ENCODE measurements at regions not wholly inside any gene's neighbourhood (a gene's known extent, or its start where the extent isn't known, plus 50 kb on each side); places are given as distances from the start of the nearest gene placed in this dataset.

- TF ChIP-seq CTCF (IDR thresholded peaks at IDR 0.05 in 8 of 11, conservative IDR thresholded peaks at IDR 0.05 in 3 of 11) (no peak), POLR2A (IDR thresholded peaks at IDR 0.05) (no peak), POLR2AphosphoS5 (IDR thresholded peaks at IDR 0.05) (no peak)
Observed at GRCh38 chr1:213457733-213458132, 406.7 kb downstream of the RPS6KC1 start.
